ENCODE measurements at regions not wholly inside any gene's neighbourhood (a gene's known extent, or its start where the extent isn't known, plus 50 kb on each side); places are given as distances from the start of the nearest gene placed in this dataset.

GRCh38 chr11:81839976-81840375, 893.7 kb downstream of the FAM181B start:
- H4K20me1 ChIP-seq (ENCODE audit: control insufficient read depth, insufficient read depth, insufficient read length) = no peaks in the 10 kb centered on the region

More at GRCh38 chr11:81839976-81840375, 893.7 kb downstream of the FAM181B start:
- no peak overlapping the region for H3T11ph ChIP-seq (ENCODE audit: low read length)
- Mint-ChIP-seq H3K4me1 (no peaks in the 10 kb centered on the region), H3K27me3 (ENCODE audit: low read depth) (no peaks in the 10 kb centered on the region), H3K9me3 (no peaks in the 10 kb centered on the region), H3K36me3 (ENCODE audit: insufficient read depth in 1 of 3, low read depth in 3 of 3) (no peaks in the 10 kb centered on the region), H3K4me3 (no peak overlapping the region), H3K27ac (no peak overlapping the region)
- no peak overlapping the region for H2BK20ac ChIP-seq (ENCODE audit: low read depth, low read length, poor library complexity, severe bottlenecking)
- H3K23ac ChIP-seq (ENCODE audit: insufficient read length, low read depth, low read length) = no peak overlapping the region
- no peaks in the 10 kb centered on the region for H3K4me1 ChIP-seq (ENCODE audit: insufficient read depth, low read length)
- no peak overlapping the region for H3K27ac ChIP-seq (ENCODE audit: insufficient read length, low read depth, low read length)
- H3K18ac ChIP-seq (ENCODE audit: insufficient read length, low read depth, low read length) = no peak overlapping the region
- no peak overlapping the region for H2BK15ac ChIP-seq (ENCODE audit: low read depth, low read length)
- no peaks in the 10 kb centered on the region for H3K9me3 ChIP-seq (ENCODE audit: control insufficient read depth, low read depth, low read length)
- H4K8ac ChIP-seq (replicated peaks; ENCODE audit: insufficient read length, low read depth, low read length) = no peak overlapping the region
- H3K14ac ChIP-seq (ENCODE audit: insufficient read depth, low read length) = no peak overlapping the region
- H2AFZ ChIP-seq (ENCODE audit: low read length) = no peak overlapping the region
- H3K79me2 ChIP-seq (ENCODE audit: insufficient read depth, low read length) = no peaks in the 10 kb centered on the region
- DNase-seq = no peak
- no peak overlapping the region for H2BK12ac ChIP-seq (ENCODE audit: insufficient read length, low read depth, low read length)
- no peak overlapping the region for H2BK120ac ChIP-seq (ENCODE audit: low read depth, low read length, poor library complexity, severe bottlenecking)
- no CpG with 5 or more reads among the region's 1 CpG for WGBS (ENCODE audit: extremely low coverage, insufficient read length, low lambda C conversion rate)
- H3K4ac ChIP-seq (ENCODE audit: low read depth, low read length) = no peak overlapping the region
- H3K4me2 ChIP-seq (ENCODE audit: insufficient read depth, insufficient read length, low read length) = no peak overlapping the region
- H4K5ac ChIP-seq (ENCODE audit: insufficient read length, low read depth, low read length) = no peak overlapping the region
- H2BK5ac ChIP-seq (ENCODE audit: insufficient read length, low read length) = no peak overlapping the region
- no peak for TF ChIP-seq CTCF (conservative IDR thresholded peaks at IDR 0.05)
- H3K56ac ChIP-seq (ENCODE audit: insufficient read length, low read depth, low read length) = no peak overlapping the region
- no peaks in the 10 kb centered on the region for H3K79me1 ChIP-seq (ENCODE audit: insufficient read depth, low read depth, low read length, poor library complexity, severe bottlenecking)
- H3K23me2 ChIP-seq (ENCODE audit: insufficient read length, low read depth, low read length, poor library complexity, severe bottlenecking) = no peaks in the 10 kb centered on the region
- no peak overlapping the region for H3K9ac ChIP-seq (ENCODE audit: extremely low read depth, insufficient read length, low read length)
- no peak overlapping the region for H4K91ac ChIP-seq (ENCODE audit: insufficient read length, low read depth, low read length)
- H2AK5ac ChIP-seq (ENCODE audit: insufficient read length, low read length) = no peak overlapping the region
- no peaks in the 10 kb centered on the region for H3K27me3 ChIP-seq (ENCODE audit: insufficient read depth, low read length)

Measured in H9 (cell line).